ENCODE measurements at regions not wholly inside any gene's neighbourhood (a gene's known extent, or its start where the extent isn't known, plus 50 kb on each side); places are given as distances from the start of the nearest gene placed in this dataset.

DNA sequence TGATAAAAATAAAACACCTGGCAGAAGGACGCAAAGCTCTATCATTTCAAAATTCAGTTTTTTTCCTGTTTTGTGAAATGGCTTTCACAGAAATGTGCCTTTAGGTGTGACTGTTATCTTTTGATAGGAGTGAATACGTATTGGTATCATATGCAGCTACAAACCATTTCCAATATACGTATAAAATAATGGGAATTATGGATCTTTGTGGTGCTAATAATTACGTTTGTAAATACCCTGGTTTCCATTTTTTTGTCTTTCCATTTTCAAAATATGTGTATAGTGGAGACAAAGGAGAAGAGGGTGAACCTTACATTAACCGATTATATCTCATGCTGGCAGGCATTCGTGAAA lies 108.7 kb upstream of the GMDS start:
- Histone ChIP-seq H3K36me3 (ENCODE audit: low read depth, low read length) (no peaks in the 10 kb centered on the region), H3K9ac (ENCODE audit: low read length) (no peak overlapping the region), H3K4me1 (ENCODE audit: insufficient read depth, low read length) (no peaks in the 10 kb centered on the region), H3K27me3 (ENCODE audit: low read length) (no peaks in the 10 kb centered on the region), H2AFZ (ENCODE audit: low read length) (no peak overlapping the region), H3K9me3 (ENCODE audit: low read length) (no peaks in the 10 kb centered on the region), H3K4me3 (ENCODE audit: low read length) (no peak overlapping the region), H4K20me1 (ENCODE audit: low read length) (no peaks in the 10 kb centered on the region), H3F3A (ENCODE audit: low read length, unreplicated experiment) (no peaks in the 10 kb centered on the region), H3K27ac (ENCODE audit: low read length) (no peak overlapping the region), H3K79me2 (ENCODE audit: low read length) (no peaks in the 10 kb centered on the region), H3K9me2 (replicated peaks; ENCODE audit: low read length) (no peaks in the 10 kb centered on the region), H3K4me2 (ENCODE audit: low read length) (no peak overlapping the region)
- no TSS peak for BruUV-seq (replicated peaks)
- no peak for ATAC-seq
- TF ChIP-seq, protein P1, sequence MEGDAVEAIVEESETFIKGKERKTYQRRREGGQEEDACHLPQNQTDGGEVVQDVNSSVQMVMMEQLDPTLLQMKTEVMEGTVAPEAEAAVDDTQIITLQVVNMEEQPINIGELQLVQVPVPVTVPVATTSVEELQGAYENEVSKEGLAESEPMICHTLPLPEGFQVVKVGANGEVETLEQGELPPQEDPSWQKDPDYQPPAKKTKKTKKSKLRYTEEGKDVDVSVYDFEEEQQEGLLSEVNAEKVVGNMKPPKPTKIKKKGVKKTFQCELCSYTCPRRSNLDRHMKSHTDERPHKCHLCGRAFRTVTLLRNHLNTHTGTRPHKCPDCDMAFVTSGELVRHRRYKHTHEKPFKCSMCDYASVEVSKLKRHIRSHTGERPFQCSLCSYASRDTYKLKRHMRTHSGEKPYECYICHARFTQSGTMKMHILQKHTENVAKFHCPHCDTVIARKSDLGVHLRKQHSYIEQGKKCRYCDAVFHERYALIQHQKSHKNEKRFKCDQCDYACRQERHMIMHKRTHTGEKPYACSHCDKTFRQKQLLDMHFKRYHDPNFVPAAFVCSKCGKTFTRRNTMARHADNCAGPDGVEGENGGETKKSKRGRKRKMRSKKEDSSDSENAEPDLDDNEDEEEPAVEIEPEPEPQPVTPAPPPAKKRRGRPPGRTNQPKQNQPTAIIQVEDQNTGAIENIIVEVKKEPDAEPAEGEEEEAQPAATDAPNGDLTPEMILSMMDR (conservative IDR thresholded peaks at IDR 0.05; ENCODE audit: low read depth, low read length), result 0 out of 2 replicates have a peak, but pooled peaks have one; percentile 2
- TF ChIP-seq EZH2phosphoT487 (IDR thresholded peaks at IDR 0.05; ENCODE audit: borderline replicate concordance, low read length), result no peak
- CTCF ChIA-PET, result interaction anchor here (0.6 to 1.4 kb wide), 4 partner anchors 43 to 759 kb away, joined by 3 to 12 read pairs (median 6); no protein-coding TSS in a partner anchor
- POLR2A ChIA-PET (ENCODE audit: unreplicated experiment), result interaction anchor here (0.6 to 0.7 kb wide), 2 partner anchors 31 to 106 kb away, joined by 3 read pairs; no protein-coding TSS in a partner anchor
- no peak for DNase-seq
- intact Hi-C loops (cut with micrococcal nuclease), result loop anchor here (1.0 to 5.0 kb wide), 6 partner anchors 94 to 758 kb away; no protein-coding TSS in a partner anchor

DNA sequence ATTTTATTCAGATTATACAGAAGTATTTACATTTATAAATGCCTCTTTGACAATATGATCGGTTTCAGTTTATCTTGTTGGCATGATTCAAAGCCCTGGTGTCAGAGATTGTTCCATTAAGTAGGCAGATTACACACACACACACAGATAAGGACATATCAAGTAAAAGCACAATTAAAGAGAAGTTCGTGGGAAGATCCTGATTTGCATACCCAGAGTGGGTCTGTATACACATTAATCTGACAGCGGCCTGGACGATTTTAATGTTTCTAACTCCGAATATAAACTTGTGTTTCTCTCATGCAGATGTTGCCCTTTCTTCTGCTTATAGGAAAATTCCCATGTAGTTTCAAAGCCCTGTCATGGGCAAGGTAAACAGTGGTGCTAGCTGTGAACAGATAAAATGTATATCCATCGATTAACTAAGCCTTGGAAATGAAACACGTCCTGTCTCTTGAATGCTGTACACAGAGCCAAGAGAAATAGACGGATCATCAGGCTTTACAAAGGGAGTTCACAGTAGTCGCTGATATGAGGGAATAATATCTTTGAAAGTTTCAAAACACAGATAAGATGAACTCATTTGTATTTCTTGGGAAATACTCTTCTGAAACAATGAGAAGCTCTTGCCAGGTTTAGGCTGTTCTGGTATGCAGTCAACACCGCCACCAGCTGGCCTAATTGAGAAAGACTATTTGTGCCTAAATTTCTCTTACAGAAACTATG lies 108.2 kb upstream of the GMDS start:
- peak; percentile 90 for DNase-seq
- no peaks in the 10 kb centered on the region for H4K20me1 ChIP-seq (ENCODE audit: low read length)
- CTCF ChIA-PET, result interaction anchor here (0.6 to 1.4 kb wide), 4 partner anchors 43 to 759 kb away, joined by 3 to 12 read pairs (median 6); no protein-coding TSS in a partner anchor
- no peaks in the 10 kb centered on the region for H3K27me3 ChIP-seq (ENCODE audit: low read length)
- H3K4me3 ChIP-seq (ENCODE audit: low read length), result no peak overlapping the region
- no peaks in the 10 kb centered on the region for H3K9me3 ChIP-seq (ENCODE audit: low read length)
- no peak overlapping the region for H3K4me2 ChIP-seq (ENCODE audit: low read length)
- TF ChIP-seq, protein P1 (conservative IDR thresholded peaks at IDR 0.05; ENCODE audit: low read depth, low read length), result peak; percentile 94
- no peak for TF ChIP-seq EZH2phosphoT487 (IDR thresholded peaks at IDR 0.05; ENCODE audit: borderline replicate concordance, low read length)
- no peaks in the 10 kb centered on the region for H3K4me1 ChIP-seq (ENCODE audit: insufficient read depth, low read length)
- no TSS peak for BruUV-seq (replicated peaks)
- no peaks in the 10 kb centered on the region for H3F3A ChIP-seq (ENCODE audit: low read length, unreplicated experiment)
- no peak overlapping the region for H3K9ac ChIP-seq (ENCODE audit: low read length)
- POLR2A ChIA-PET (ENCODE audit: unreplicated experiment), result interaction anchor here (0.6 to 0.7 kb wide), 2 partner anchors 31 to 106 kb away, joined by 3 read pairs; no protein-coding TSS in a partner anchor
- intact Hi-C loops (cut with micrococcal nuclease), result loop anchor here (1.0 to 5.0 kb wide), 6 partner anchors 95 to 757 kb away; no protein-coding TSS in a partner anchor
- ATAC-seq, result peak; percentile 61
- H3K9me2 ChIP-seq (replicated peaks; ENCODE audit: low read length), result no peaks in the 10 kb centered on the region
- no peaks in the 10 kb centered on the region for H3K79me2 ChIP-seq (ENCODE audit: low read length)
- no peak overlapping the region for H3K27ac ChIP-seq (ENCODE audit: low read length)
- no peaks in the 10 kb centered on the region for H3K36me3 ChIP-seq (ENCODE audit: low read depth, low read length)
- H2AFZ ChIP-seq (ENCODE audit: low read length), result no peak overlapping the region

DNA sequence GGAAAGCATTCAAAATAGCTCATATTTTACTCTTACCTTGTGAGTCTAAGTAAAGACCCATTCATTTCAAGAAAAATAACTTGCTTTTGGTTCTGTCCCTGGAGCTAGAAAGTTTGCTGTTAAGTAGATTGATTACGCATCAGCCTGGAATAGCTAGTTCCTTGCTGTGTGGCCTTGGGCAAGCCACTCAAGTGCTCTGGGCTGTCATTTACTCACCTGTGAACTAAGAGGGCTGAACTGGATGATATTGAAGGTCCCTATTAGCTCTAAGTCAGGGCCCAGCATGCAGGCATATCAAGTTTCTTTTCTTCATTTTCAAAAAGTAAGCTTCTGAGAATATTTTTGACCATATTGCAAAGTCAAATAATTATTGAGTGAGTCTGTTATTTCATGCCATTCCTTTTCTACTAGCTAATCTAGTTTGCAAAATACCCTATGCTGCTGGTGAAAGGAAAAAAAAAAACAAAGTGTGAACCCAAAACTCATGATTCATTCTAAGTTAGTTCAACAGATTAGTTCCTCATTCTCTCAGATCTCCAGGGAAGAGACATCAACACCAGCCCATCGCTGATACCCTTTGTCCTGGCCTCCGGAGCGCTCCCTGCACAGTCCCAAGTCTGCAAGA lies 106.5 kb upstream of the GMDS start:
- CTCF ChIA-PET, result interaction anchor here (0.5 to 1.1 kb wide), 2 partner anchors 143 to 211 kb away, joined by 3 read pairs; no protein-coding TSS in a partner anchor
- Histone ChIP-seq H3K9me3 (ENCODE audit: low read length) (no peaks in the 10 kb centered on the region), H3K4me3 (ENCODE audit: low read length) (no peak overlapping the region), H3K36me3 (ENCODE audit: low read depth, low read length) (no peaks in the 10 kb centered on the region), H3K79me2 (ENCODE audit: low read length) (no peaks in the 10 kb centered on the region), H3K4me1 (ENCODE audit: insufficient read depth, low read length) (no peaks in the 10 kb centered on the region), H3K9me2 (replicated peaks; ENCODE audit: low read length) (no peaks in the 10 kb centered on the region), H3F3A (ENCODE audit: low read length, unreplicated experiment) (no peaks in the 10 kb centered on the region), H4K20me1 (ENCODE audit: low read length) (no peaks in the 10 kb centered on the region), H3K9ac (ENCODE audit: low read length) (no peak overlapping the region), H2AFZ (ENCODE audit: low read length) (no peak overlapping the region), H3K27ac (ENCODE audit: low read length) (no peak overlapping the region), H3K4me2 (ENCODE audit: low read length) (no peak overlapping the region), H3K27me3 (ENCODE audit: low read length) (no peaks in the 10 kb centered on the region)
- BruUV-seq (replicated peaks), result no TSS peak
- TF ChIP-seq EZH2 (IDR thresholded peaks at IDR 0.05; ENCODE audit: low read length, unreplicated experiment) (no peak), EZH2phosphoT487 (IDR thresholded peaks at IDR 0.05; ENCODE audit: borderline replicate concordance, low read length) (no peak)
- TF ChIP-seq, protein P1 (conservative IDR thresholded peaks at IDR 0.05; ENCODE audit: low read depth, low read length), result no peak
- ATAC-seq (no peak), DNase-seq (no peak)
- POLR2A ChIA-PET (ENCODE audit: unreplicated experiment), result no interaction called here
- intact Hi-C loops (cut with micrococcal nuclease), result loop anchor here (5.0 kb wide), 1 partner anchor 280 kb away; no protein-coding TSS in a partner anchor

All from PC-3 (cell line).